GM23248 (cell line): ENCODE measurements at regions not wholly inside any gene's neighbourhood (a gene's known extent, or its start where the extent isn't known, plus 50 kb on each side); places are given as distances from the start of the nearest gene placed in this dataset.

Experiments
- EZH2 ChIP-seq: fragments of 200-600 bp; sonication (generic); IDR thresholded peaks from 2 replicates; pipeline ENCODE4 v1.6.1; 2018; ENCODE audit warnings: antibody characterized with exemption, mild to moderate bottlenecking; ENCODE audit not compliant: insufficient read depth, poor library complexity, severe bottlenecking
- EZH2phosphoT487 ChIP-seq: fragments of 200-600 bp; sonication (generic); IDR thresholded peaks from 2 replicates; pipeline ENCODE4 v1.6.1; 2018; ENCODE audit warnings: antibody characterized with exemption, moderate library complexity, mild to moderate bottlenecking, low read depth; ENCODE audit not compliant: insufficient read depth

DNA sequence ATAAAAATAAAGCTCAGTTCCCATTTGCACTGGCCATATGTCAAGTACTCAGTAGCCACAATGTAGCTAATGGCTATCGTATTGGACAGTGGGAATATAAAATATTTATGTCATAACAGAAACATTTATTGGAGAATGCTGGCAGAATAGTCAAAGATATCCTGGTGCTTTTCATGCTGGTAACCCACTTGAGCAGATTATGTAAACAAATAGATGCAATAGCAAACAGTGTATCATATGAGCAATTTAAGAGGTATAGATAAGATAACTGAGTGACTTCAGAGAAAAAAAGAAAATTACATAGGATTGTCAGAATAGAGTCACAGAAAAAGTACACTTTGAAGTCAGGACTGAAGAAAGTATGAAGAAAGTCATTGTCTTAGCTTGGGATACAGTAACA is 426.6 kb downstream of the NDFIP2 start:
- TF ChIP-seq EZH2phosphoT487 (no peak), EZH2 (no peak)
